SK-N-MC (cell line): ENCODE measurements at regions not wholly inside any gene's neighbourhood (a gene's known extent, or its start where the extent isn't known, plus 50 kb on each side); places are given as distances from the start of the nearest gene placed in this dataset.

Experiments used
- DNase-seq: peaks from one replicate; pipeline ENCODE4 v3.0.0-alpha.2; 2011; ENCODE audit warnings: low read depth, low spot score
- H3K27ac ChIP-seq: fragments of 200-600 bp; sonication (generic); 2 replicates; pipeline ENCODE4 v1.5.1; 2016; ENCODE audit warnings: mixed run types
- H3K36me3 ChIP-seq: fragments of 200-600 bp; sonication (generic); 2 replicates; pipeline ENCODE4 v1.6.1; 2017; ENCODE audit warnings: antibody characterized with exemption, low read length, mixed read lengths; ENCODE audit not compliant: insufficient read depth
- H3K4me3 ChIP-seq: fragments of 200-600 bp; sonication (generic); 2 replicates; pipeline ENCODE4 v1.5.1; 2016
- H3K9ac ChIP-seq: fragments of 200-600 bp; sonication (generic); 2 replicates; pipeline ENCODE4 v1.8.0; 2017; ENCODE audit warnings: mixed run types, mixed read lengths; ENCODE audit not compliant: insufficient read length
- H3K9me3 ChIP-seq: fragments of 200-600 bp; sonication (generic); 2 replicates; pipeline ENCODE4 v1.6.1; 2017; ENCODE audit warnings: low read depth, mild to moderate bottlenecking, antibody characterized with exemption, low read length, moderate library complexity, mixed read lengths
- EZH2 ChIP-seq: fragments of 200-600 bp; sonication (generic); IDR thresholded peaks from one replicate; pipeline ENCODE4 v1.6.1; 2017; ENCODE audit warnings: antibody characterized with exemption
- FOXP2 ChIP-seq: optimal IDR thresholded peaks from 2 replicates; pipeline ENCODE3; 2011; ENCODE audit warnings: mild to moderate bottlenecking, moderate library complexity; ENCODE audit not compliant: insufficient read depth; ENCODE audit errors: extremely low read length, control extremely low read depth
- POLR2AphosphoS5 ChIP-seq: IDR thresholded peaks from 2 replicates; pipeline ENCODE4 v1.6.1; 2012; ENCODE audit warnings: mild to moderate bottlenecking, low read depth, low read length, borderline replicate concordance

DNA sequence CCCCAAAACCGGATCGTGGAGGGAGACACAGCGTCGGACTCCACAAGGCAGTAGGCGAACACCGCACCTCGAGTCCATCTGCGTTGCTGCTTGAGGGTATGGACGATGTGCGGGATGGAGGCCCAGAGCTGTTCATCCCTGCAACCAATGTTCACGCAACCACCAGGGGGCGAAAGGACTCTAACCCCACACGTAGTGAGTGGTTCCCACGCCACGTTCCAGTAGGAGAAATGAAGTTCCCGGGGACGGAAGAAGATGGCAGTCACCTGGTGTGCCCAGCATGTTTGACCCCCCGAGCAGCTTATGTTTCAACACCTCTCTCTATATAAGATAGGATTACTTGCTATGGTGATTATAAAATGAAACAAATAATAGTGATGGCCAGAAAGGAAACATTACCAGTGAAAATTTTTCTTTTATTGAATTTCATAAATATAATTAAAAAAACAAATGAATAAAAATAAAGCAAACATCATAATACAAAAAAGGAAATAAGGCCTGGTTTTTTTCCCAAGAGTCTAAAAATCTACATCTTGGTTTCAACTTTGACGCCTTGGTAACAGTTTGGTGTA is 184.3 kb downstream of the SH3BP4 start:
- Histone ChIP-seq H3K9ac (no peak overlapping the region), H3K9me3 (no peaks in the 10 kb centered on the region), H3K4me3 (no peak overlapping the region), H3K36me3 (no peaks in the 10 kb centered on the region), H3K27ac (no peak overlapping the region)
- TF ChIP-seq EZH2 (no peak), FOXP2 (no peak), POLR2AphosphoS5 (no peak)
- no peak for DNase-seq

GRCh38 chr2:235138339-235138738 is 186.5 kb downstream of the SH3BP4 start:
- Histone ChIP-seq H3K9me3 (no peaks in the 10 kb centered on the region), H3K9ac (no peak overlapping the region), H3K27ac (no peak overlapping the region), H3K4me3 (no peak overlapping the region), H3K36me3 (no peaks in the 10 kb centered on the region)
- TF ChIP-seq FOXP2, result no peak
- TF ChIP-seq POLR2AphosphoS5, result no peak
- no peak for DNase-seq

GRCh38 chr2:235139956-235140800 is 188.4 kb downstream of the SH3BP4 start:
- no peak overlapping the region for H3K27ac ChIP-seq
- H3K36me3 ChIP-seq, result no peaks in the 10 kb centered on the region
- no peak for DNase-seq
- no peak overlapping the region for H3K4me3 ChIP-seq
- H3K9ac ChIP-seq, result no peak overlapping the region
- no peaks in the 10 kb centered on the region for H3K9me3 ChIP-seq
- TF ChIP-seq EZH2 (no peak), FOXP2 (no peak), POLR2AphosphoS5 (no peak)

- DNase-seq, result no peak
- Histone ChIP-seq H3K9me3 (no peaks in the 10 kb centered on the region), H3K9ac (no peak overlapping the region), H3K4me3 (no peak overlapping the region), H3K36me3 (no peaks in the 10 kb centered on the region), H3K27ac (no peak overlapping the region)
- TF ChIP-seq EZH2 (no peak), POLR2AphosphoS5 (no peak), FOXP2 (no peak)
These were observed 188.9 kb downstream of the SH3BP4 start for GRCh38 chr2:235140801-235141081.

DNA sequence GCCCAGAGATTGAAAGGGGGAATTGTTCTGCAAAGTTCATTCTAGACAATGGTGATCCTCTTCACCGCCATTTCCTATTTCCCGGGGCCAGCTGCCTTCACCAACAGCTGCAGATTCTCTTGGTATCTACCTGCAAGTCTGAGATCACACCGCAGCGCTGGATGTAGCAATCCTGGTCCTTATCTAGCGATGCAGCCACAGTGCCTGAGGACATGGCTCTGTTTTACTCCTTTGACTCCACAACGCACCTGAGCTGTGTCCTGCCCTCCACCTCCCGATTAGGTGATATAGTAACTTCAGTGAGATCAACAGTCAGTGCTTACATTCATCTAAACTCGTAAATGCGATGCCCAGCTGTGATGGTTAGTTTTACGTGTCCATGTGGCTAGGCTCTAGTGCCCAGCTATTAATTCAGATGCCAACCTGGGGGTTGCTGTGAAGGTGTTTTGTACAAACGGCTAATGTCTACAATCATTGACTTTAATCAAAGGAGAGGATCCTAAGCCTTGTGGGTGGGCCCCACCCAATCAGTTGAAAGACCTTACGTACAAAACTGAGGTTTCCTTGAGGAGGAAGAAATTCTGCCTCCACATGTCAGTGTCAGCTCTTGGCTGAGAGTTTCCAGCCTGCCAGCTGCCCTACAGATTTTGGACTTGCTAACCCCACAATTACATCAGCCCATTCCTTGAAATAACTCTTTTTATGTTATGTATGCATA is 189.8 kb downstream of the SH3BP4 start:
- DNase-seq, result no peak
- Histone ChIP-seq H3K4me3 (no peak overlapping the region), H3K9ac (no peak overlapping the region), H3K9me3 (no peaks in the 10 kb centered on the region), H3K36me3 (no peaks in the 10 kb centered on the region), H3K27ac (no peak overlapping the region)
- TF ChIP-seq FOXP2, result no peak
- TF ChIP-seq POLR2AphosphoS5, result no peak
- TF ChIP-seq EZH2, result no peak

DNA sequence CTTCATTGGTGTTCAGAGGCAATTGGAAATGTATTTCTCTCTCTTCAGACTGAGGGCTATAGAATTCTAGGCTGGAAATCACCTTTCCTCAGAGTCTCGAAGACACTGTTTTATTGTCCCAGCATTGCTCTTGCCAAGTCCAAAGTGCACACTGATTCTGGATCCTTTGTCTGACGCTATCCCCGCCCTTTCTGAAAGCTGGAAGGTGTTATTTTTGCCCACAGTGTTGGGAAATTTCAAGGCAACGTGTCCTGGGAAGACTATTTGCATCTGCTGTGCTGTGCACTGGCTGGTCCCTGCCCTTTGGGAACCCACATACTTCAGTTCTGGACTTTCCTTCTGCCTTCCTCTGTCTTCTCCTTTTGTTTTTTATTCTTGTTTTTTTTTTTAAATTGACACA is 190.8 kb downstream of the SH3BP4 start:
- no peak overlapping the region for H3K9ac ChIP-seq
- DNase-seq, result no peak
- H3K27ac ChIP-seq, result no peak overlapping the region

DNA sequence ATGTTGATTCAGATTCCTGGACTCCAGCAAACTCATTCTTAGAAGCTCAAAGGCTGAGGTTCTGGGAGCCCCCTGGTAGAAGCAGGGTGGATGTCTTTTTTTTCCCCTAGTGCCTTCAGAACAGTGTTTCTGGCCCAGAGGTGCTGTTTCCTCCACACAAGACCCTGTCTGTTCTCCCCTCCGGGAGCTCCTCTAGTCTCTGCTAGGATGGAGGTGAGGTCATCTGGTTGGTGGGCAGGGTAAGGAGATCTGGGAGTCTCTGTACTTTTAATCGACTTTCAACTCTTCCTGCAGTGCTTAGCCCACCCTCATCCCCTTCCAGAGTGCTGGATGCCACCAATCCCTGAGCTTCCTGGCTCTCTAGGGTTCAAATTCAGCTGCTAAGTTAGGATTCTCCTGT is 192.0 kb downstream of the SH3BP4 start:
- Histone ChIP-seq H3K9me3 (no peaks in the 10 kb centered on the region), H3K4me3 (no peak overlapping the region), H3K27ac (no peak overlapping the region), H3K9ac (no peak overlapping the region), H3K36me3 (no peaks in the 10 kb centered on the region)
- TF ChIP-seq POLR2AphosphoS5, result no peak
- DNase-seq, result no peak

More for the DNA sequence above, 190.8 kb downstream of the SH3BP4 start:
- TF ChIP-seq EZH2 (no peak), FOXP2 (no peak), POLR2AphosphoS5 (no peak)
- Histone ChIP-seq H3K36me3 (no peaks in the 10 kb centered on the region), H3K4me3 (no peak overlapping the region), H3K9me3 (no peaks in the 10 kb centered on the region)

- TF ChIP-seq EZH2 (no peak), POLR2AphosphoS5 (no peak)
- Histone ChIP-seq H3K4me3 (no peak overlapping the region), H3K9ac (no peak overlapping the region), H3K36me3 (no peaks in the 10 kb centered on the region), H3K9me3 (no peaks in the 10 kb centered on the region), H3K27ac (no peak overlapping the region)
- DNase-seq, result no peak
These were observed 192.5 kb downstream of the SH3BP4 start for GRCh38 chr2:235144291-235144690.

DNA sequence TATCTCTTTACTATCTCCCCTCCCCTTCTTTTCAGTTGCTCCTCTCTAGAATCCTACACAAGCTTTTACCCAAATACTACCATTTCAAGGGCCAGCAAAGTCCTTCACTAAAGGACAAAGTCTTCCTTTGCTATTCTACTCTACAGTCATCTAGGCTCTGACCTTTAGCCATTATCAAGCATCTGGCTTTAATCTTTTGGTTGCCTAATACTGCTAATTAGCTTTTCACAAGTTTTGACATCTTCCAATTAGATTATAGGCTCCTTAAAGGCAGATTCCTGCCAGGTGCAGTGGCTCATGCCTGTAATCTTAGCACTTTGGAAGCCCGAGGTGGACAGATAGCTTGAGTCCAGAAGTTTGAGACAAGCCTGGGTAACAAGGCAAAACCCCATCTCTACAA is 194.4 kb downstream of the SH3BP4 start:
- no peak for DNase-seq
- TF ChIP-seq POLR2AphosphoS5, result no peak
- TF ChIP-seq FOXP2, result no peak
- TF ChIP-seq EZH2, result no peak
- no peak overlapping the region for H3K4me3 ChIP-seq
- H3K27ac ChIP-seq, result no peak overlapping the region
- no peak overlapping the region for H3K9ac ChIP-seq
- no peaks in the 10 kb centered on the region for H3K36me3 ChIP-seq
- H3K9me3 ChIP-seq, result no peaks in the 10 kb centered on the region
